ENCODE measurements at regions not wholly inside any gene's neighbourhood (a gene's known extent, or its start where the extent isn't known, plus 50 kb on each side); places are given as distances from the start of the nearest gene placed in this dataset.
"Not testable (repeated sequence)": the region's sequence is repeated elsewhere in the genome, so short reads cannot be mapped to it uniquely, and the experiment has no call there.

- DNase-seq (ENCODE audit: low read depth, low spot score), result no peak
These were observed 102.1 kb upstream of the MAGI2 start for GRCh38 chr7:79555571-79555970.

DNA sequence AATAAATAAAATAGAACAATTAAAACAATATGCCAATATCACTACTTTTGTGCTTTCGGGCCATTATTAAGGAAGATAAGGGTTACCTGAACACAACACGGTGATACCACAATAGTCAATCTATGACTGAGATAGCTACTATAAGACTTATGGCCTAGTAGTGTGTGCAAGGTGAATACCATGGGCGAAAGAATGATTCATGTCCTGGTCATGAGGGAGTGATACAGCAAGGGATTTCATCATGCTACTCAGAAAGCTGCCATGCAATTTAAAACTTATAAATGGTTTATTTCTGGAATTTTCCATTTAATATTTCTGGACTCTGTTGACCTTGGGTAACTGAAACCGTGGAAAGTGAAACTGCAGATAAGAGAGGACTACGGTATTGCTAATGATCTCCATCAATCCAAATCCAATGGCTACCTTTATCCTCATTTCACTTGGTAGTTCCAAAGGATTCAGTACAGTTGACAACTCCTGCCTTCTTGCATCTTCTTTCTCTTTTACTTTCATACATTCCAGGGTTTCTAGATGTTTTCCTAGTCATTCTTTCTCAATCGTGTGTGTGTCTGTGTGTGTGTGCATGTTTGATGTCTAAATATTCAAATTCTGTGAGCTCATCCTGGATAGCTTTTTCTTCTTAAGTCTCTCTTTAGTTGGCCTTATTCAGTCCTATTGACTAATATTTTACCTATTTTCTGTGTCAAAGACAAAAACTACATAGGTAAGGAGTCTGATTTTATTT, 100.5 kb upstream of the MAGI2 start:
- DNase-seq (ENCODE audit: low read depth, low spot score), result no peak

- no peak for DNase-seq (ENCODE audit: low read depth, low spot score)
These were observed 99.0 kb upstream of the MAGI2 start for GRCh38 chr7:79552463-79552862.

GRCh38 chr7:79548727-79549126, 95.3 kb upstream of the MAGI2 start:
- no peak for DNase-seq (ENCODE audit: low read depth, low spot score)

DNA sequence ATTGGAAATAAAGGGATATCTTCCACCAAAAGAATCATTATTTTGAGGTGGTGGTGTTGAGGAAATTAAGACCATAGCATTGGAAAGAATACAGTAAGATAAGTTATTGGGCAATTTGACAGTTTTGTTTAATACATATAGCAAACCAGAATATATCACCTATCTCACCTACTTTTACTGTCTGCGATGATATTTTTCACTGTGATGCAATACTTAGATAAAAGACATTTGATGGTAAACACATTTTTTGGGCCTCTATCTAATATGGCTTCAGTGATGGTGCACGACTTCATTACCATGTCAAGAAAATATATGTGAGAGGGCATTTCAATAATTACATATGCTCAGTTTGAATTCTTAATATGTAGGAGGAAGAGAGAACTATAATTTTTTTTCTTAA, 93.7 kb upstream of the MAGI2 start:
- no peak for DNase-seq (ENCODE audit: low read depth, low spot score)

DNA sequence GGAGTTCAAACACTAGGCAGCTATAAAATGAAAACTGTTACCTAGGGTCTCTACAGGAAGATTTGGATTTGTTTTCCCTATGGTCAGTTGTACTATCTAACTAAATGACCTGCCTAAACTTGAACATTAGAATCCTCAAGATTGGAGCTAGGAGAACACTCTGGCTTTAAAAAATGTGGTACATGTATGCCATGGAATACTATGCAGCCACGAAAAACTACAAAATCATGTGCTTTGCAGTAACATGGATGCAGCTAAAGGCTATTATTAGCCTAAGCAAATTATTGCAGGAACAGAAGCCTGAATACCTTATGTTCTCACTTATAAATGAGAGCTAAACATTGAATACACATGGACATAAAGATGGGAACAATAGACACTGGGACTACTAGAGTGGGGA, 87.1 kb upstream of the MAGI2 start:
- no peak for DNase-seq (ENCODE audit: low read depth, low spot score)

GRCh38 chr7:79534128-79534527, 80.7 kb upstream of the MAGI2 start:
- no peak for DNase-seq (ENCODE audit: low read depth, low spot score)

- no peak for DNase-seq (ENCODE audit: low read depth, low spot score)
These were observed 78.6 kb upstream of the MAGI2 start for GRCh38 chr7:79531905-79532664.

DNA sequence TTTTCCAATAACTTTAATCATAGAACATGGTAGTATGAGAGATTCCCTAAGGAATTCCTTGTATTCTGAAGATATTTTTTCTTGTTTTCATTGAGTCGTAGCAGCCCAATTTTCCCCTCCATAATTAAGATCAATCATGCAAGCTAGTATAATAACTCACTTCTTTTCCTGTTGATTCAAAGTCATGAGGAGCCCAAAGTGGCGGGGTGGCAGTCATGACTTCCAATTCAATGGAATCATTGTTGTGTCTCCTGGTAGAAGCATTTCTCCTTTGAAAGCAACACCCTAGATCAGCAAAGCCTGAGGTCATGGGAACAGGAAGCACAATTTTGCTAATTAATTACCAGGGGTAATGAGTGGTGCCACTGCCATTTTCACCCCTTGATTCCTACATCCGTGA, 77.6 kb upstream of the MAGI2 start:
- DNase-seq (ENCODE audit: low read depth, low spot score), result no peak

DNA sequence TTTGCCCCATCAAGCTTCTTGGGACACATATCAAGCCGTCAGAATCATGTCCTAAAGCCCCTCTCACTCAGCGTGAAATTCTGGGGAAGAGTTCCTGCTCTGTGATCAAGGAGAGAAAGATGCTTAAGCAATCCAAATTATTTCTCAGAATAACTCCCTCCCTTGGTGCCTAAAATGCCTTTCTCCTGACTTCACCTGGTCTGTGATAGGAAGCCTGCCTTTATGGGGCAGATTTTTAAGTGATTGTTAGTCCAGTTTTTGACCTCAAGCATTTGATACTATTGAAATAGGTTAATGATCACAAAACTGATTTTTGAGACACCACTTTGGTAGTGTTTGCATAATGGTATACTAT, 76.4 kb upstream of the MAGI2 start:
- no peak for DNase-seq (ENCODE audit: low read depth, low spot score)

DNA sequence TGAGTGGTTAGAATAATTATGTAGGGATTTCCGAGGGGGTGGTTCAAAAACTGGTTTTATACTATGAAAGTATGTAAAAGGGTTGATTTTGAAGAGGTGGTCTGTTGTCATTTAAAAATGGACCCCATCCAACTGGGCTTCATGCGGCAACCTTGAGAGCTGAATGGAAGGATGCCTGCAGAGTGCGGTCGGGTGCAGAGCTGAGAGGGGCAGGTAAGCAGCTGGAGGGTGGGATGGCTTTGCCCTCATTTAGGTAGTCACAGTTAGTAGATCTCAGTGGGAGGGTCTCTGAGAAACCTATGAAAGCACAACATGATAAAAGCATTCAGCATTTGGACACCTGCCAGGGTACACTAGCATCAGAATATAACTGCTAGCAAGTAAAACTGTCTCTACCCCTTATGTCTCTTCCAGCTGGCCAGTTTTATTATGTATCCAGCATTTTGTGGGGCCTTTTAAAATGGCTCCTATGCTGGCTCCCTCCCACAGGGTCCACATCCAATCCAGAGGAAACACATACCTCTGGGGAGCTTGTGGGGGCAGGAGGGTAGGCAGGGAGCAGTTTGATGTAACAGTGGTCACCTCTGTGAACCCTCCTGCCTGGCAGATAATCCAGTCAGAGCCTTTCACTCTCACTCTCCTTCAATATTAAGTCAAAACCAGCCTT, 75.9 kb upstream of the MAGI2 start:
- DNase-seq (ENCODE audit: low read depth, low spot score), result no peak

GRCh38 chr7:79528421-79528820, 75.0 kb upstream of the MAGI2 start:
- no peak for DNase-seq (ENCODE audit: low read depth, low spot score)

DNA sequence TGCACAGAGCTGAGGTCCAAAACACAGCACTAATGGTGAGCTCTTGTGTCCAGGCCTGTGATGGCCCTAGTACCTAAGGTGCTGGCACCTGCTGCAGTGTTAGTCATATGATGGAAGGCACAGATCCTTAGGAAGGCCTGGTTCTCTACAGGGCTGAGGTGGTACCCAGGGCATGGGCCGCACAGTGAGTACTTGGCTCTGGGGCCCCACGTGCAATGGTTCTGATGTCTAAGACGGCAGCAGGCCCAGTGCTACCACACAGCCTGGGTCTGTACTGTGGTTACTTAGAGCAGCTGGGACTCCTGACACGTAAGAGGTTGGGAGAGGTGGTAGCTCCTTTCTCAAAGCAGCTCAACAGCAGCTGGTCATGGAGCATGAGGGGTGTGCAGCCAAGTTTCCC, 70.6 kb upstream of the MAGI2 start:
- no peak for DNase-seq (ENCODE audit: low read depth, low spot score)

- no peak for DNase-seq (ENCODE audit: low read depth, low spot score)
These were observed 70.0 kb upstream of the MAGI2 start for GRCh38 chr7:79523436-79523835.

GRCh38 chr7:79520543-79520942, 67.1 kb upstream of the MAGI2 start:
- no peak for DNase-seq (ENCODE audit: low read depth, low spot score)

DNA sequence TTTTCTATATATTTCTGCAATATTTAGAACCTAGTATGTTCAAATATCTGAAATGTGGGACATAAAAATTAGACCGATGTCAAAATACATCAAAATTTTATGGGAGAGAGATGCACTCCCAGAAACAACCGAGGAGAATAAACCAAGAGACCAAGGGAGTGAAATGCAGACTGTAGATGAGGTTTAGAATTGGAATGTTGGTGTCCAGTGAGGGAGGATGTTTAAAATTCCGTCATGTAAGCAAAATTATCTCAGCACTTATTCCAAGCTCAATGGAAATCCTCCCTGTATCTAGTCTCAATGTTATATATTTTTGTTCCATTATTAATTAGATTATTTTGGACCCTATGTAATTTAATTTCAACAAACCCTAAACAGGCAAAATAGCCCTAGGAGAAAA, 61.9 kb upstream of the MAGI2 start:
- no peak for DNase-seq (ENCODE audit: low read depth, low spot score)

DNA sequence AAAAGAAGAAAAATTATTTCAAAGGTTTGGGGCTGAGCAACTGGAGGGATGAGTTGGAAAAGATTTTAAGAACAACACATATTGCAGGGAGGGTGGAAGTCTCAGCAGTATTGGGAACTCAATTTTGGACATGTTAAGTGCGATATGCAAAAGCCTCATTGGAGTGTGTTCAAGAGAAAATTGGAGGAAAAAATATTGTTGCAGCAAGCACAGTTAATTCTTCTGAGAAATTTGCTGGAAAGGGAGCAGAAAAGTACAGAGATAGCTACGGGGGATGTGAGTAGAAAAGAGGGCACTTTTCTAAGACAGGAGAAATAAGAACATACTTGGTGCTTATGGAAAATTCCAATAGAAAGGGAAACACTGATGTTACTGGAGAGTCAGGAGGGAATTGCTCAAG, 59.8 kb upstream of the MAGI2 start:
- DNase-seq (ENCODE audit: low read depth, low spot score), result no peak

DNA sequence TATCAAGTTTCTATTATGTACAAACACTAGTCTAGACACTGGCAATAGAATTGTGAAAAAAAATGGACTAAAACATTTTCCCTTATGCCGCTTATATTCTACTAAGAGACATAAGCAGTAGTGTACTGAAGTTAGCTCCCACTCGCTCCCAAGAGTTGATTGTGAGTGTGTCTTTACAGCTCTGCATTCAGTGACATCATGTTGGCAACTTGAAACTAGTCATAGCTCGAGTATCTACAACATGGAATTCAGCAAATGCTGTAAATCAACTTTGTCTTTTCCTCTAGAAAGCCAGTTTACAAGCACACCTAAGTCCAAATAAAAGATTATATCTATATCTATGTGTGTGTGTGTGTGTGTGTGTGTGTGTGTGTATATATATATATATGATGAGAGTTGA, 58.8 kb upstream of the MAGI2 start:
- DNase-seq (ENCODE audit: low read depth, low spot score), result no peak

GRCh38 chr7:79511056-79511455, 57.6 kb upstream of the MAGI2 start:
- DNase-seq (ENCODE audit: low read depth, low spot score), result not testable (repeated sequence)

- no peak for DNase-seq (ENCODE audit: low read depth, low spot score)
These were observed 53.7 kb upstream of the MAGI2 start for GRCh38 chr7:79507131-79507530.

DNA sequence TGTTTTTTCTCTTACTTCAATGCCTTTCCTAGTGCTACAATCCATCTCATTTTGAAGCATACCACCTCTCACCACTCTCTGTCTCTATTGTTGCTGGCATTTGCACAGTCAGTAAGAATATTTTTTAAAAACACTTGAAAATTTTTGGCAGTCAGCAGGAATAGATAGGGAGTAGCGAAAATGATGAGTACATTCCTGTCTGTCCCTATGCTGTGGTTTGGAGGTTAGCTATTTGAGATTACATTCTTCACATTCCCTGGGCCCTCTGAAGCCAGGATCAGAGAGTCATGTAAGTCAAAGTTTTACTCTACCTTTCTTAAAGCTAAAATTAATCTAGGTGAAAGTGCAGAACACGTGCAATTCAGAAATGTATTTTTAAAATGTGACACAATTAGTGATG, 53.0 kb upstream of the MAGI2 start:
- DNase-seq (ENCODE audit: low read depth, low spot score), result no peak

GRCh38 chr7:79504607-79505389, 51.3 kb upstream of the MAGI2 start:
- no peak for DNase-seq (ENCODE audit: low read depth, low spot score)

All from pulmonary artery endothelial cell (primary cell).